ENCODE measurements at regions not wholly inside any gene's neighbourhood (a gene's known extent, or its start where the extent isn't known, plus 50 kb on each side); places are given as distances from the start of the nearest gene placed in this dataset.

- TF ChIP-seq CTCF (IDR thresholded peaks at IDR 0.05 in 4 of 5, conservative IDR thresholded peaks at IDR 0.05 in 1 of 5) (no peak), POLR2A (IDR thresholded peaks at IDR 0.05) (no peak)
Observed at GRCh38 chr4:11535333-11535732, 106.6 kb upstream of the HS3ST1 start.
